ENCODE measurements at regions not wholly inside any gene's neighbourhood (a gene's known extent, or its start where the extent isn't known, plus 50 kb on each side); places are given as distances from the start of the nearest gene placed in this dataset.

GRCh38 chr6:113578691-113579090 is 278.5 kb upstream of the MARCKS start:
- DNase-seq (ENCODE audit: low read depth in 1 of 2, low spot score in 1 of 2): no peak
- in situ Hi-C loops (cut with HindIII; ENCODE audit: low pct_unique_long_range_greater_than_20kb, low sequenced_read_pairs): no loop called here
- no peak for TF ChIP-seq JUND (IDR thresholded peaks at IDR 0.05; ENCODE audit: low read depth)

- in situ Hi-C loops (cut with HindIII; ENCODE audit: low pct_unique_long_range_greater_than_20kb, low sequenced_read_pairs): no loop called here
- no peak for DNase-seq (ENCODE audit: low read depth in 1 of 2, low spot score in 1 of 2)
- TF ChIP-seq JUND (IDR thresholded peaks at IDR 0.05; ENCODE audit: low read depth): no peak
Measured at GRCh38 chr6:113584767-113585166, 272.4 kb upstream of the MARCKS start.

DNA sequence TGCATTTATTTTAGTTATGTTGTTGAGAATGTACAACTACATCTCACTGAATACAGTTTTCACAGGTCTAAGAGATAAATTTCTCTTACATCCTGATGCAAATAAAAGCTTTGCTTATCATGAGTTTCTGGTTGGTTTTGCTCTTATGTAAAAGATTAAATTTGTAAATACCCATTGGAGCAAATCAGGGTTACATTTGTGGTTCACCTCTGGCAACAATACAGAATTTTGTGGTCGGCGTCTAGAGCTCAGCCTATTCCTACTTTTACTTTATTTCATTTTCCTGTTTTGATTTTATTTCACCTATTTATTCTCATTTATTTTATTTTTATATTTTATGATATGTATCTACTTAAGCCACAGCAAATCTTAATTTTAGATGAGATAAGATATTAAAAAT is 271.9 kb upstream of the MARCKS start:
- in situ Hi-C loops (cut with HindIII; ENCODE audit: low pct_unique_long_range_greater_than_20kb, low sequenced_read_pairs): no loop called here
- no peak for TF ChIP-seq JUND (IDR thresholded peaks at IDR 0.05; ENCODE audit: low read depth)
- DNase-seq (ENCODE audit: low read depth in 1 of 2, low spot score in 1 of 2): no peak

DNA sequence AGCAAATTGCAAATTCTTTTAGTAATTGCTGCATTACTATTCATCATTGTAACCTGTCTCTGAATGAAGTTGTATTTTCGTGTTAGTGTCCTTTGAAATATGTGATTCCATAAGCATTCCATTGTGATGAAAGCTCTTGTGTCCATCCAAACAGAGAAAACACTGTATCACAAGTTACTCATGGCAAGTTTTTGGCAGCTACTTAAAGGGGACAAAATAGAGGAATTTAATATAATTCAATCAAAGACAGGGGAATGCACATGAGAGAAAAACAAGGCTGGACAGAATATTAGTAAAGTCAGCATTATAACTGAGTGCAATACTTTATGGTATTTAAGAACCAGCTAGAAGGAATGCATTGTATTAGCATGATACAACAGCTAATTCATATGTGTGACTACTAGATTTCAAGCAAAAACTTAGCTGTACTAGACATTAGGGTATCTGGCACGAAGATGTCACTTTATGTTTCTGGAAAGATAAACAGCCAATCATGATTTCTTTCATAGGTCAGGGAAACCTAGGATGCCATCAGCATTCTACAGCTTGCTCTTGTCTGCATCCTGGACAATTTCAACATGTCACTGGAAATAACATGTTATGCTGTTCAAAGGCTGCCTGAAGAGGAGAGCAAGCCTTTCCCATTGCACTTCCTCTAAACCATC is 270.6 kb upstream of the MARCKS start:
- in situ Hi-C loops (cut with HindIII; ENCODE audit: low pct_unique_long_range_greater_than_20kb, low sequenced_read_pairs): no loop called here
- DNase-seq (ENCODE audit: low read depth in 1 of 2, low spot score in 1 of 2): no peak
- no peak for TF ChIP-seq JUND (IDR thresholded peaks at IDR 0.05; ENCODE audit: low read depth)

GRCh38 chr6:113587078-113587699 is 270.0 kb upstream of the MARCKS start:
- DNase-seq (ENCODE audit: low read depth in 1 of 2, low spot score in 1 of 2): no peak
- in situ Hi-C loops (cut with HindIII; ENCODE audit: low pct_unique_long_range_greater_than_20kb, low sequenced_read_pairs): no loop called here
- no peak for TF ChIP-seq JUND (IDR thresholded peaks at IDR 0.05; ENCODE audit: low read depth)

DNA sequence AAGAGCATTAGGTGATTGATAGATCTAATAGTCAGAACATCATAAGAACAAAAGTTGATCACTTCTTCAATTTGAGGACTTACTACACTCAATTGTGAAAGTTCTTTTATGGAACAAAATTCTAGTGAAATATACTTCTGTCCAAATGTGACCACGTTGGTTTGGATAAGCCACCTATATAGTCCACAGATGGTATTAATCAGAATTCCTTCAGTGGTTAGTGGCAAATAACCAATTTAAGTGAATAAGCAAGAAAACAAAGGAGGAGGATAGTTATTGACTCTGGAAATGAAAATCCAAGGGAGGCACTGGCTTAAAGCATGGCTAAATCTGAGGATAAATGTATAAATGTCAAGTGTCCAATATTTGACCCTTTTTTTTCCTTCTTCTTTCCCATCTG is 268.5 kb upstream of the MARCKS start:
- TF ChIP-seq JUND (IDR thresholded peaks at IDR 0.05; ENCODE audit: low read depth): no peak
- in situ Hi-C loops (cut with HindIII; ENCODE audit: low pct_unique_long_range_greater_than_20kb, low sequenced_read_pairs): no loop called here
- DNase-seq (ENCODE audit: low read depth in 1 of 2, low spot score in 1 of 2): no peak

GRCh38 chr6:113591896-113592827 is 265.0 kb upstream of the MARCKS start:
- DNase-seq (ENCODE audit: low read depth in 1 of 2, low spot score in 1 of 2): peak in 1 of 2 experiments; percentile 73
- in situ Hi-C loops (cut with HindIII; ENCODE audit: low pct_unique_long_range_greater_than_20kb, low sequenced_read_pairs): no loop called here

GRCh38 chr6:113594726-113595125 is 262.4 kb upstream of the MARCKS start:
- in situ Hi-C loops (cut with HindIII; ENCODE audit: low pct_unique_long_range_greater_than_20kb, low sequenced_read_pairs): no loop called here
- DNase-seq (ENCODE audit: low read depth in 1 of 2, low spot score in 1 of 2): peak in 1 of 2 experiments; percentile 56

More at GRCh38 chr6:113591896-113592827, 265.0 kb upstream of the MARCKS start:
- TF ChIP-seq JUND (IDR thresholded peaks at IDR 0.05; ENCODE audit: low read depth): no peak

DNA sequence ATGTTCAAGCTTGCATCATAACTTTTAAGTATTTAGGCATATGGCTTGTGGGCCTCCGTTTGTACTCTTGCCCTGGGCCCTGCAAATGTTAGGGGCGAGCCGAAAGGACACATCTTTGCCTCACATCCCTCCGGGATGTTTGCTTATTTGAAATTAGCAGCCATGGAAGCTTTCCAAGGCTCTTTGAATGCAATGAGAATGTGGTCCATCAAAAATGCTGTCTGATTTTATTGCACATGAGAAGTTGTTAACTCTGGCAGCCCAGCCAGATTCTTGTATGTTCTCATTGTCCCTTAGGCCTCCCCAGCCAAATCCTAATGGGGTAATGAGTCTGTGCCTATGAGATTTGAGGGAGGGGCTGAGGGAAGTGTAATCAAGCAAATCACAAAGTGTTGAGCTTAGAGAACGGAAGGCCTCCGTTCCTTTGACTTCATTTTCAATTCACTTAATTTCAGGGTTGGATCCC is 261.2 kb upstream of the MARCKS start:
- TF ChIP-seq JUND (IDR thresholded peaks at IDR 0.05; ENCODE audit: low read depth): peak; percentile 52; the same call in 1 of the 2 replicates
- peak; percentile 22 to 95 for DNase-seq (ENCODE audit: low read depth in 1 of 2, low spot score in 1 of 2)
- in situ Hi-C loops (cut with HindIII; ENCODE audit: low pct_unique_long_range_greater_than_20kb, low sequenced_read_pairs): no loop called here

More at GRCh38 chr6:113594726-113595125, 262.4 kb upstream of the MARCKS start:
- TF ChIP-seq JUND (IDR thresholded peaks at IDR 0.05; ENCODE audit: low read depth): no peak

DNA sequence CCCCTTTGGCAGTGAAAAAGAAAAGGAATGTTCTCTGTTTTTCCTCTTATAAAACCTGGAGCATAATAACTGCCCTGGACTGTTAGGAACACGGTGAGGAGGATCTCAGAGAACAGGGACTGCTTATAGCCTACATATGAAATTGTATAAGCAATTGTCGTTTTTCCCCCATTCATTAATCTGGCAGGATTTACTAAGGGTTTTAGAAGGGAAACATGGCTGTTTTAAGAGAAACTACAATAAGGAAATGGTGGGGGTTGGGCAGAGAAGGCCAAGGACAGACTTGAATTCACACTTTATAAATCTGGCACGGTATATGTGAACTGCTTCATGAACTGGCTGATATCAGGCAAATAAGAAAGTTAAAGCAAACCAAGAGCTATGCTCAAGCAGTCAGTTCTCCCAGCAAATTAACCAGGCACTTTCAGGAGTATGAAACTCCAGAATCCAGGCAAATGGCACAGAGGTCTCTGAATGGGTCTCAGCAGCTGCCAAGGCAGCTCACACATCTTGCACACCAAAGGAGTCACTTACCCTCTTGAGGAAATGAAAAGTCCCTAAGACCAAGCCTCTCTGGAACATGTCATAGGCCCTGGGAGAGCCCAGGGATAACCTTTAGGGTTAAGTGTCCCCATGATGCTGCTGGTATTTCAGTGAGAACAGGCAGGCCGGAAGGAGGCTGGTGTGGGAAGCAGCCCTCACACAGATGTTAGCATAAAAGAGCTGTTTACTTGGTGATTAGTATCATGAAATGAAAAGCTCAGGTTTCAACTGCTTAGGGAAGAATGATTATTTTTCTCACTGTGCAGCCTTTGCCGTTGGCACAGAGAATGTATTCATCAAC is 260.5 kb upstream of the MARCKS start:
- in situ Hi-C loops (cut with HindIII; ENCODE audit: low pct_unique_long_range_greater_than_20kb, low sequenced_read_pairs): no loop called here
- DNase-seq (ENCODE audit: low read depth in 1 of 2, low spot score in 1 of 2): peak in 1 of 2 experiments; percentile 83
- no peak for TF ChIP-seq JUND (IDR thresholded peaks at IDR 0.05; ENCODE audit: low read depth)

DNA sequence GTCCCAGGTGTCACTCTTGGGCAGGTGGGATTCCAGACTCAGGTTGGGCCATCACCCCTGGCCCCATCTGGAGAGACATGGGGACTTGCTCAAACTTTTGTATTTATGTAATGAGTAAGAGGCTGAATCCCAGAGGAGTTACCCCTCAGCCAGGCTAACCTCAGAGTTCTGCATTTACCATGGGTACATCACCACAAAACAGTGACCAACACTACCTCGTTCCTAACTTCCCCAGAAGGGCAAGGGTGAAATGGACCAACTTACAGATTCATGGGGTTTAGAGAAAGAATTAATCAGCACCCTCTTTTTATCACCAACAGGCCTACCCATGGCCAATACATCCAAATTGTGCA is 259.9 kb upstream of the MARCKS start:
- TF ChIP-seq JUND (IDR thresholded peaks at IDR 0.05; ENCODE audit: low read depth): no peak
- in situ Hi-C loops (cut with HindIII; ENCODE audit: low pct_unique_long_range_greater_than_20kb, low sequenced_read_pairs): no loop called here
- DNase-seq (ENCODE audit: low read depth in 1 of 2, low spot score in 1 of 2): no peak

- DNase-seq (ENCODE audit: low read depth in 1 of 2, low spot score in 1 of 2): no peak
- in situ Hi-C loops (cut with HindIII; ENCODE audit: low pct_unique_long_range_greater_than_20kb, low sequenced_read_pairs): no loop called here
- no peak for TF ChIP-seq JUND (IDR thresholded peaks at IDR 0.05; ENCODE audit: low read depth)
Measured at GRCh38 chr6:113598786-113599185, 258.4 kb upstream of the MARCKS start.
